HUES48 (cell line): ENCODE measurements at regions not wholly inside any gene's neighbourhood (a gene's known extent, or its start where the extent isn't known, plus 50 kb on each side); places are given as distances from the start of the nearest gene placed in this dataset.

Experiments
- H3K27ac ChIP-seq: one replicate; pipeline ENCODE4 v1.7.0; 2013; ENCODE audit warnings: low read depth, low read length, inconsistent platforms
- H3K27me3 ChIP-seq: 2 replicates; pipeline ENCODE4 v1.6.1; 2013; ENCODE audit warnings: mild to moderate bottlenecking, low read length; ENCODE audit not compliant: control insufficient read depth, insufficient read depth
- H3K36me3 ChIP-seq: 2 replicates; pipeline ENCODE4 v1.6.1; 2013; ENCODE audit warnings: low read length; ENCODE audit not compliant: control insufficient read depth, insufficient read depth
- H3K4me1 ChIP-seq: 2 replicates; pipeline ENCODE4 v1.6.1; 2013; ENCODE audit warnings: mild to moderate bottlenecking, low read length; ENCODE audit not compliant: control insufficient read depth, insufficient read depth
- H3K4me3 ChIP-seq: 2 replicates; pipeline ENCODE4 v1.5.1; 2013; ENCODE audit warnings: mild to moderate bottlenecking, low read depth, low read length
- H3K9ac ChIP-seq: 2 replicates; pipeline ENCODE4 v1.6.1; 2013; ENCODE audit warnings: mild to moderate bottlenecking, low read depth, low read length, moderate library complexity
- H3K9me3 ChIP-seq: 2 replicates; pipeline ENCODE4 v1.6.1; 2013; ENCODE audit warnings: low read length; ENCODE audit not compliant: control insufficient read depth, insufficient read depth

- Histone ChIP-seq H3K9ac (no peak overlapping the region), H3K36me3 (no peaks in the 10 kb centered on the region), H3K27ac (no peak overlapping the region), H3K9me3 (no peaks in the 10 kb centered on the region), H3K4me3 (no peak overlapping the region), H3K4me1 (no peaks in the 10 kb centered on the region), H3K27me3 (no peaks in the 10 kb centered on the region)
Measured at GRCh38 chr11:119489087-119489486, 66.1 kb upstream of the THY1 start.

DNA sequence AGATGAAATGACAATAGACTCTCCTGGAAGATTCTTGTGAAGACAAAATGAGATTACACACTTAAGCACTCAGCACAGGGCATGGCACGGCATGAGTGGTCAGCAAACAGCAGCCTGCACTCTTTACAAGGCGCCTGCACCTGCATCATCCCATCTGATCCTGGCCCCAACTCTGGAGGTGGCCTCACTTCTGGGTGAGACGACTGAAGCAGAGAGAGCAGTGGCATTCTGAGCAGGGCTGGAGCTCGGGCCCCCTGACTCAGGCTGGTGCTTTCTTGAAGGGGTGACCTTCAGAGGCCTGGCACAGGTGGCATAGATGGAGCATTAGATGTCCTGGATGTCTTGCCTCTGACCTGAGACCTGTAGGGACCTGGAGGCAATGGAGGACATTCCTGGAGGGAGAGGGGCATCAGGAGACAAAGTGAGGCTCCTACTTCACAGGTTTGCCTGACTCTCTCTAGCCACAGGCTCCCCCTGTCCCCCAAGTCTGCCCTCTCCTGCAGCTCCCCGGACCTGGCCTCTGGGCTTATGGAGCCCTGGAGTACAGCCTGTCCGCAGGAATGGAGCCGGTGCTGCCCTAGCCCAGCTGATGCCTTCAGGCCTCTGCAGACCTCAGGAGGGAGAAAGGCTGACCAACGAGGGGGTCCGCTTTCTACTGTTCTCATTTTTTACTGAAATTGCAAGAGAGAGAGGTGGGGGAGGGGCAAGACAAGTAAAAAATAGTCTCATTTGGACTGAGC lies 65.5 kb upstream of the THY1 start:
- Histone ChIP-seq H3K27me3 (no peaks in the 10 kb centered on the region), H3K4me1 (no peaks in the 10 kb centered on the region), H3K9me3 (no peaks in the 10 kb centered on the region), H3K9ac (no peak overlapping the region), H3K4me3 (no peak overlapping the region), H3K36me3 (no peaks in the 10 kb centered on the region), H3K27ac (no peak overlapping the region)

- no peaks in the 10 kb centered on the region for H3K36me3 ChIP-seq
- no peak overlapping the region for H3K9ac ChIP-seq
- H3K4me1 ChIP-seq: no peaks in the 10 kb centered on the region
- no peak overlapping the region for H3K4me3 ChIP-seq
- no peaks in the 10 kb centered on the region for H3K9me3 ChIP-seq
- H3K27ac ChIP-seq: no peak overlapping the region
- H3K27me3 ChIP-seq: peaks cover 3% of the 10 kb centered on the region
Measured at GRCh38 chr11:119486691-119487259, 63.8 kb upstream of the THY1 start.

DNA sequence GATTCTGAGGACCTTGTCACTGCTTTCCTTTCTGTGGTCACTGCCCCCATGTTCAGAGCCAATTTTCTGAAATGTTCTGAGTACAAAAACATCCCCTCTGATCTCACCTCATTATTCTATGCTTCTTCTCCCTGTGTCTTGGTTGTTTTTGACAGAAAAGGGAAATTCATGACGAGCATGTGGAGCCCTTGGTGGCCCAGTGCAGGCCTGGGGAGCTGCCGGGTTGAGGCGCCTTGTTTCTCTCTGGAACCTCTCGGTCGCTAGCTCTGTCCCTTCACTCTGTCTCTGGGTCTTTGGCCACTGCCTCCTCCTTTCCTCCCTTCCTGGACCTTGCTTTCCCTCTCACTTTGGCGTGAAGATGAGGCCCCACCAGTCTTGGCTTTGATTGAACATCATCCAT lies 63.0 kb upstream of the THY1 start:
- H3K4me3 ChIP-seq: no peak overlapping the region
- H3K27me3 ChIP-seq: peaks cover 5% of the 10 kb centered on the region
- H3K27ac ChIP-seq: no peak overlapping the region
- H3K9ac ChIP-seq: no peak overlapping the region
- no peaks in the 10 kb centered on the region for H3K4me1 ChIP-seq
- no peaks in the 10 kb centered on the region for H3K9me3 ChIP-seq
- H3K36me3 ChIP-seq: no peaks in the 10 kb centered on the region

- Histone ChIP-seq H3K27ac (no peak overlapping the region), H3K36me3 (no peaks in the 10 kb centered on the region), H3K9ac (no peak overlapping the region), H3K27me3 (peaks cover 5% of the 10 kb centered on the region), H3K9me3 (no peaks in the 10 kb centered on the region), H3K4me1 (no peaks in the 10 kb centered on the region), H3K4me3 (no peak overlapping the region)
Measured at GRCh38 chr11:119484741-119485605, 62.0 kb upstream of the THY1 start.

- Histone ChIP-seq H3K4me3 (no peak overlapping the region), H3K27ac (no peak overlapping the region), H3K9me3 (no peaks in the 10 kb centered on the region), H3K4me1 (no peaks in the 10 kb centered on the region), H3K27me3 (peaks cover 5% of the 10 kb centered on the region), H3K9ac (no peak overlapping the region), H3K36me3 (no peaks in the 10 kb centered on the region)
Measured at GRCh38 chr11:119483881-119484371, 61.0 kb upstream of the THY1 start.

DNA sequence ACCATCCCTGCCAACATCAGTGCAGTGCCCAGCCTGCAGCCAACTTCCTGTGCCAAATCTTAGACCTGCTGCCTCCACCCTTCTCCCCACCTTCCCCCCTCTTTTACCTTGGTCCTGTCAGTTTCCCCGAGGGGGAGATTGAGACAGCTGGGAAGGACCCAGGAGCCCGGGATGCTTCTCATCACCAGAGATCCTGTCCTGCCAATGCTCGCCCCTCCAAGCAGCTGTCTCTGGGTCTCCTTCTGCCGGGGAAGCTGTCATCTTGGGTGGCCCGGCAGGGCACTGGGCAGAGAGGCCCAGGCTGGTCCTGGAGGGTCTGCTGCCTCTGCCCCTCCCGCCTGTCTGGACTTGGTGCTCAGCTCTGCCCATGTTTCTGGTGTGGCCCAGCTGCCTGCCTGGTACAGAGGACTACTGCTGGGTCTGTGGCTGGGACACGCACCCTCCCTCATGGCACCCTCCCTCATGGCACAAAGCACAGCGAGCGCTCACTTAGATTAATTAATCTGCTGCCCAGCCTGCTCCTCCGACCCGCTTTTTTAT lies 60.4 kb upstream of the THY1 start:
- H3K27me3 ChIP-seq: peaks cover 5% of the 10 kb centered on the region
- H3K4me1 ChIP-seq: no peaks in the 10 kb centered on the region
- no peaks in the 10 kb centered on the region for H3K9me3 ChIP-seq
- no peak overlapping the region for H3K9ac ChIP-seq
- no peak overlapping the region for H3K27ac ChIP-seq
- H3K36me3 ChIP-seq: no peaks in the 10 kb centered on the region
- H3K4me3 ChIP-seq: no peak overlapping the region

DNA sequence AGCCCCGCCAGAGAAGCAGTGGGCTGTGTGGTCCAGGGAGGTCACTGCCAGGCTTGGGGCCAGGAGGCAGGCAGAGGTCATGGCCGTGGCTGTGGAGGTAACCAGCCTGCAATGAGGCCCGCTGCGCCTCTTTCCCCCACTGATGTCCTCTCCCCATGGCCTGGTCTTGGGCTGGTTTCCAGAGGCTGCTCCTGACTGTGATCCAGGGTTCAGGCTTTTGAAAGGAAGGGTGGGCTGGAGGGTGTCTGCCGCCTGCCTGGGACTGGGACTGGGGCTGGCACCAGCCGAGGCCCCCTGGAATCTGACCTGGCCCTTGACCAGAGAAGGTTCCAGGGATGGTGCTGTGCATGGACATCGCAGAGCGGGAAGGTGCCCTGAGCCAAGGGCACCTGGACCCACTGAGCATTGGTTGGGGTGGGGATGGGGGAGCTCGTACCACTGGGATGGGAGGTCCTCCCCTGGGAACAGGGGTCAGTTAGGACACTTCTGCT lies 59.6 kb upstream of the THY1 start:
- no peaks in the 10 kb centered on the region for H3K36me3 ChIP-seq
- no peak overlapping the region for H3K9ac ChIP-seq
- peaks cover 5% of the 10 kb centered on the region for H3K27me3 ChIP-seq
- H3K4me1 ChIP-seq: no peaks in the 10 kb centered on the region
- no peak overlapping the region for H3K4me3 ChIP-seq
- no peaks in the 10 kb centered on the region for H3K9me3 ChIP-seq
- no peak overlapping the region for H3K27ac ChIP-seq

DNA sequence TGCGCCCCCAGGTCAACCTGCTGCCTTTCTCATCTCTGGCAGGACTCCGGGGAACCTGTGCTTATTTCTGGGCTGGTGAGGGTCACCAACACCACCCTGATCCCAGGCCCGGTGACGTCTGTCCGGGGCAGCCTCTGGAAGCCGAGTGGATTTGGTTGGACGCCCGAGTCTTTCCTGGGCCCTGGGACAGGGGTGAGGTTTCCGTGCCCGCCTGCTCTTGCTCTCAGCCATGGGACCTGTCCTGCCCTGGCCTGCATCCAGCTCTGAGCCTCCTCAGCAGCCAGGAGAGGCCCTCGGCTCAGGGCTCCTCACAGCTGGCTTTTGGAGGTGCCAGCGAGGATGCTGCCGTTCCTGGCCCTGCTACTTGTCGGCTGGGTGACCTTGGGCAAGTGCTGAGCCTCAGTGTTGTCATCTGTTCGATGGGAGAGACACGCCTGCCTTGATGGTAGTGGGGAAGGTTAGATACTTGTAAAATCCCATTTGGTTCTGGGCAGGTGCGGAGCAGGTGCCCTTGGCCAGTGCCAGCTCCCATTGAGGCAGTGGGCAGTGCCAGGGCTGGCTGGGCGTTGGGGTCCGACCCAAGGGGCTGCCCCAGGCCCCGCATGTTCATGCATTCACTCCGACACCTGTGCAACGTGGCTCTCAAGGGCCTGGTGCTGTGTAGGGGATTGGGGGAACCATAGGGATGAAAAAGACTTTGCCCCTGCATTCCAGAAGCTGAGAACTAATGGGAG lies 58.9 kb upstream of the THY1 start:
- Histone ChIP-seq H3K4me3 (peak overlapping the region; percentile 43; the same call in 1 of the 2 replicates), H3K9me3 (no peaks in the 10 kb centered on the region), H3K4me1 (no peaks in the 10 kb centered on the region), H3K9ac (no peak overlapping the region), H3K36me3 (no peaks in the 10 kb centered on the region), H3K27ac (no peak overlapping the region), H3K27me3 (peaks cover 5% of the 10 kb centered on the region)

GRCh38 chr11:119481021-119481666 lies 58.2 kb upstream of the THY1 start:
- H3K27me3 ChIP-seq: peaks cover 5% of the 10 kb centered on the region
- H3K27ac ChIP-seq: no peak overlapping the region
- H3K9ac ChIP-seq: no peak overlapping the region
- no peaks in the 10 kb centered on the region for H3K4me1 ChIP-seq
- H3K36me3 ChIP-seq: no peaks in the 10 kb centered on the region
- no peaks in the 10 kb centered on the region for H3K9me3 ChIP-seq
- peak overlapping the region; percentile 43; the same call in 1 of the 2 replicates for H3K4me3 ChIP-seq
